A673 (cell line): ENCODE measurements at regions not wholly inside any gene's neighbourhood (a gene's known extent, or its start where the extent isn't known, plus 50 kb on each side); places are given as distances from the start of the nearest gene placed in this dataset.

ENCODE experiments used
- BruUV-seq: library from RNA; stranded (reverse); fragments of 400-500 nt; replicated peaks from 2 replicates; lab custom pipeline; 2021; lab: Mats Ljungman, UMichigan
- CTCF ChIA-PET: fragments of 300-600 bp; sonication (Branson Sonifier 250); formaldehyde crosslinking; loops from one replicate; lab custom pipeline; 2022; ENCODE audit warnings: antibody characterized with exemption; lab: Charles Lee
- POLR2A ChIA-PET: fragments of 300-600 bp; sonication (Branson Sonifier 250); formaldehyde crosslinking; loops from one replicate; lab custom pipeline; 2022; ENCODE audit warnings: antibody characterized with exemption; ENCODE audit not compliant: low non-redundant PET; lab: Charles Lee
- DNase-seq: peaks from one replicate; pipeline ENCODE4 v3.0.0-alpha.2; 2015; ENCODE audit warnings: low spot score
- H3K27ac ChIP-seq: fragments of 200-600 bp; sonication (generic); 2 replicates; pipeline ENCODE4 v1.5.1; 2016; ENCODE audit warnings: mixed run types, low read depth, mild to moderate bottlenecking, mixed read lengths, antibody characterized with exemption, low read length; ENCODE audit not compliant: poor library complexity, severe bottlenecking
- H3K27me3 ChIP-seq: fragments of 200-600 bp; sonication (generic); replicated peaks from 2 replicates; pipeline ENCODE4 v1.6.1; 2017; ENCODE audit warnings: mixed run types, low read depth, mild to moderate bottlenecking, mixed read lengths, antibody characterized with exemption, low read length; ENCODE audit not compliant: insufficient read depth, poor library complexity
- H3K36me3 ChIP-seq: fragments of 200-600 bp; sonication (generic); 2 replicates; pipeline ENCODE4 v1.6.1; 2016; ENCODE audit warnings: mixed run types, mild to moderate bottlenecking, mixed read lengths, antibody characterized with exemption, low read length; ENCODE audit not compliant: insufficient read depth, poor library complexity, severe bottlenecking
- H3K4me1 ChIP-seq: fragments of 200-600 bp; sonication (generic); 2 replicates; pipeline ENCODE4 v1.6.1; 2017; ENCODE audit warnings: mixed run types, mild to moderate bottlenecking, mixed read lengths, antibody characterized with exemption, low read length; ENCODE audit not compliant: insufficient read depth, poor library complexity, severe bottlenecking
- H3K4me3 ChIP-seq: fragments of 200-600 bp; sonication (generic); 2 replicates; pipeline ENCODE4 v1.5.1; 2016; ENCODE audit warnings: low read depth, mixed run types, mild to moderate bottlenecking, mixed read lengths, low read length; ENCODE audit not compliant: poor library complexity, severe bottlenecking
- H3K9me3 ChIP-seq: fragments of 200-600 bp; sonication (generic); 2 replicates; pipeline ENCODE4 v1.6.1; 2016; ENCODE audit warnings: mixed run types, low read depth, mild to moderate bottlenecking, mixed read lengths, antibody characterized with exemption, low read length; ENCODE audit not compliant: poor library complexity, severe bottlenecking
- EZH2 ChIP-seq: fragments of 200-600 bp; sonication (generic); IDR thresholded peaks from 2 replicates; pipeline ENCODE4 v1.6.1; 2017; ENCODE audit warnings: borderline replicate concordance, low read depth, mild to moderate bottlenecking, mixed read lengths, antibody characterized with exemption, low read length; ENCODE audit not compliant: poor library complexity, severe bottlenecking
- intact Hi-C: fragments of 100-400 bp; cut with micrococcal nuclease; formaldehyde crosslinking; loops from one replicate; pipeline ENCODE4 v1.10.0; 2022; ENCODE audit not compliant: unreplicated experiment
- TF ChIP-seq, protein P1 (sequence below): fragments of 300-800, 200-600 bp; sonication (generic); conservative IDR thresholded peaks from 2 replicates; pipeline ENCODE4 v1.5.1; 2017; ENCODE audit warnings: low read depth, mild to moderate bottlenecking, antibody characterized with exemption, low read length, moderate library complexity, mixed read lengths

DNA sequence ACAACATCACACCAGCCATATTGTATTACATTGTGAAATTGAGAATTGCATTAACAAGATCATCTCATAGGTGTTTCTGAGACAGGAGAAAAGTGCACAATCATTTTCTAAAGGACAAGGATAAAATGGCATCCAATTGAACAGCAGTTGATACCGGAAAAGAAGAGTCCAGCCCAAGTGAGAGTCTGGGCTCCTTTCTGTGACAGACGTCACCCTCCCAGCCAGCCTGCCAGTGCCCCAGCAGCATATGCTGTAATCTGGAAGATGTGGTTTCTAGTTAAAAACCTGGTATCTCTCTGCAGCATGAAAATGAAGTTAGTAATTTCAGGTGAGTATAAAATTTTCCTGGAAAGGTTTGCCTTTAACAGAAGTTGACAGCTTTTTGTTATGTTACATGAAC is 1531.7 kb upstream of the PIK3C3 start:
- Histone ChIP-seq H3K36me3 (no peaks in the 10 kb centered on the region), H3K27ac (no peak overlapping the region), H3K4me1 (no peaks in the 10 kb centered on the region), H3K4me3 (no peak overlapping the region), H3K27me3 (no peaks in the 10 kb centered on the region), H3K9me3 (no peaks in the 10 kb centered on the region)
- CTCF ChIA-PET = no interaction called here
- BruUV-seq = no TSS peak
- TF ChIP-seq, protein P1, sequence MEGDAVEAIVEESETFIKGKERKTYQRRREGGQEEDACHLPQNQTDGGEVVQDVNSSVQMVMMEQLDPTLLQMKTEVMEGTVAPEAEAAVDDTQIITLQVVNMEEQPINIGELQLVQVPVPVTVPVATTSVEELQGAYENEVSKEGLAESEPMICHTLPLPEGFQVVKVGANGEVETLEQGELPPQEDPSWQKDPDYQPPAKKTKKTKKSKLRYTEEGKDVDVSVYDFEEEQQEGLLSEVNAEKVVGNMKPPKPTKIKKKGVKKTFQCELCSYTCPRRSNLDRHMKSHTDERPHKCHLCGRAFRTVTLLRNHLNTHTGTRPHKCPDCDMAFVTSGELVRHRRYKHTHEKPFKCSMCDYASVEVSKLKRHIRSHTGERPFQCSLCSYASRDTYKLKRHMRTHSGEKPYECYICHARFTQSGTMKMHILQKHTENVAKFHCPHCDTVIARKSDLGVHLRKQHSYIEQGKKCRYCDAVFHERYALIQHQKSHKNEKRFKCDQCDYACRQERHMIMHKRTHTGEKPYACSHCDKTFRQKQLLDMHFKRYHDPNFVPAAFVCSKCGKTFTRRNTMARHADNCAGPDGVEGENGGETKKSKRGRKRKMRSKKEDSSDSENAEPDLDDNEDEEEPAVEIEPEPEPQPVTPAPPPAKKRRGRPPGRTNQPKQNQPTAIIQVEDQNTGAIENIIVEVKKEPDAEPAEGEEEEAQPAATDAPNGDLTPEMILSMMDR = no peak
- no peak for TF ChIP-seq EZH2
- DNase-seq = no peak
- POLR2A ChIA-PET = no interaction called here
- intact Hi-C loops = no loop called here

DNA sequence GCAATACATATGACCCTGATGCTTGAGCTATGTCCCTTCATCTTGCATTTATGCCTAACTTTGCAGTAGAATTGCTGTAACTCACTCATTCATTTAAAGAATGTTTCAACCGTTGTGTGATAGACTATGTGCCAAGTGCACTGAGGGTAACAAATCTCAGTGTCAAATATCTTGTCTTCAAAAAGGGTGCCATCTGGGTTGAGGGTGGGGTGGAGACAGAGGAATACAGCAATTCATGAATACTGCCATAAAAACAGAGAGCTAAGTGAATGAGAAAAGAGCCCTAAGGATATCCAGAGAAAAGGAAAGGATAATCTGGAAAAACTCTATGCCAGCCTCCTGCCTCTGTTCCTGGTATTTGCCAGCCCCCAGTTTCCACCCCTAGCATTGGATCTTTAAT is 1534.4 kb upstream of the PIK3C3 start:
- H3K9me3 ChIP-seq = no peaks in the 10 kb centered on the region
- H3K27ac ChIP-seq = no peak overlapping the region
- BruUV-seq = no TSS peak
- H3K27me3 ChIP-seq = no peaks in the 10 kb centered on the region
- no peaks in the 10 kb centered on the region for H3K4me1 ChIP-seq
- H3K36me3 ChIP-seq = no peaks in the 10 kb centered on the region
- intact Hi-C loops = no loop called here
- ChIA-PET CTCF (no interaction called here), POLR2A (no interaction called here)
- no peak overlapping the region for H3K4me3 ChIP-seq
- no peak for TF ChIP-seq EZH2
- TF ChIP-seq, protein P1 = no peak
- DNase-seq = no peak

GRCh38 chr18:40417501-40417900 is 1537.5 kb upstream of the PIK3C3 start:
- Histone ChIP-seq H3K9me3 (no peaks in the 10 kb centered on the region), H3K27me3 (peaks cover 3% of the 10 kb centered on the region), H3K4me1 (no peaks in the 10 kb centered on the region), H3K4me3 (no peak overlapping the region), H3K27ac (no peak overlapping the region), H3K36me3 (no peaks in the 10 kb centered on the region)
- POLR2A ChIA-PET = no interaction called here
- CTCF ChIA-PET = no interaction called here
- no TSS peak for BruUV-seq
- no peak for TF ChIP-seq EZH2
- TF ChIP-seq, protein P1 = no peak
- DNase-seq = no peak
- intact Hi-C loops = no loop called here
